Adrenal gland (tissue), 5 donors: ENCODE measurements at regions not wholly inside any gene's neighbourhood (a gene's known extent, or its start where the extent isn't known, plus 50 kb on each side); places are given as distances from the start of the nearest gene placed in this dataset.

Experiments
- CTCF ChIP-seq, 6 experiments: fragments of 450-650 bp in 4 of 6; fragments of 200-600 bp in 2 of 6; sonication (generic) in 1 of 6; IDR thresholded peaks; 1 replicate in 5 of 6; 2 replicates in 1 of 6; pipeline versions ENCODE4 v1.5.1 to v1.8.0; 2016 to 2021; ENCODE audit warnings: antibody characterized with exemption in 6 of 6, mild to moderate bottlenecking in 2 of 6, moderate library complexity in 1 of 6
- POLR2A ChIP-seq, 2 donors: fragments of 450-650 bp; IDR thresholded peaks; one replicate each; pipeline ENCODE4 v1.6.1; 2017; ENCODE audit warnings: antibody characterized with exemption in 2 of 2, mild to moderate bottlenecking in 2 of 2, moderate library complexity in 1 of 2
- donor health status: DM: no; HTN: no; CAD: no.

- TF ChIP-seq POLR2A (IDR thresholded peaks at IDR 0.05) = no peak
- no peak for TF ChIP-seq CTCF (IDR thresholded peaks at IDR 0.05)
Measured at GRCh38 chr16:86303787-86304678, 206.3 kb upstream of the FOXF1 start.
